Lower lobe of right lung (tissue), 2 donors: ENCODE measurements at regions not wholly inside any gene's neighbourhood (a gene's known extent, or its start where the extent isn't known, plus 50 kb on each side); places are given as distances from the start of the nearest gene placed in this dataset.

Experiments
- ATAC-seq, 2 donors: fragments of 200-7000 bp; cut with Tn5 transposase; one replicate each; pipeline ENCODE4 v1.9.1; 2020 to 2022; ENCODE audit warnings: mild to moderate bottlenecking in 2 of 2, moderate library complexity in 2 of 2
- DNase-seq: peaks from one replicate; pipeline ENCODE4 v3.0.0-alpha.2; 2020
- H3K27ac ChIP-seq: fragments of 200-600 bp; one replicate; pipeline ENCODE4 v1.8.0; 2022
- H3K27me3 ChIP-seq: fragments of 200-600 bp; one replicate; pipeline ENCODE4 v1.8.0; 2022; ENCODE audit warnings: low read depth
- H3K36me3 ChIP-seq: fragments of 200-600 bp; one replicate; pipeline ENCODE4 v1.8.0; 2022; ENCODE audit warnings: mild to moderate bottlenecking
- H3K4me1 ChIP-seq: fragments of 200-600 bp; one replicate; pipeline ENCODE4 v1.8.0; 2022
- H3K4me3 ChIP-seq: fragments of 200-600 bp; one replicate; pipeline ENCODE4 v1.8.0; 2022; ENCODE audit warnings: mild to moderate bottlenecking
- H3K9me3 ChIP-seq: fragments of 200-600 bp; one replicate; pipeline ENCODE4 v1.8.0; 2022
- intact Hi-C: fragments of 100-400 bp; cut with DNase I; formaldehyde crosslinking; loops from one replicate; pipeline ENCODE4 v1.11.0; 2022
- TF ChIP-seq, protein P1 (sequence below): fragments of 200-600 bp; IDR thresholded peaks from one replicate; pipeline ENCODE4 v1.8.0; 2022; ENCODE audit warnings: antibody characterized with exemption, mild to moderate bottlenecking
- donor health status: DM: no; HTN: yes; CAD: no; lungs with severe emphysema.

DNA sequence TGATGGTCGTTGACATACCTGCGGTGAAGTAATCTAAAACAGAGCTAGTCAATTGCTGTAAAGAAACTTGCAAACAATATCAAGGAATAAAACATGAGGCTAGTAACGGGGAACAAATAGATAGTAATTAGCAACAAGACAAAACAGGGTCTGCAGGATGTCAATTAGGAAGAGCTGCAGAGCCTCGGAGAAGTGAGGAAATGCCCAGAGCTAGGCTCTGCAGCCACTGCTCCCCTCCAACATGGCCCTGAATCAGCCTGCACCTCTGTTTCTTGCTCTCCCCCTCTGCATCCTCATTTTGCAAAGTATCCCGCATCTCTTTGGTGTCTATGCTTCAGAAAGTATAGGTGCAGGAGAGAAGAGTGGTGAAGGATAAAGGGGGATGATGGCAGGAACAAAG is 507.4 kb upstream of the FAT3 start:
- no peak overlapping the region for H3K4me3 ChIP-seq
- H3K27me3 ChIP-seq = no peaks in the 10 kb centered on the region
- TF ChIP-seq, protein P1, sequence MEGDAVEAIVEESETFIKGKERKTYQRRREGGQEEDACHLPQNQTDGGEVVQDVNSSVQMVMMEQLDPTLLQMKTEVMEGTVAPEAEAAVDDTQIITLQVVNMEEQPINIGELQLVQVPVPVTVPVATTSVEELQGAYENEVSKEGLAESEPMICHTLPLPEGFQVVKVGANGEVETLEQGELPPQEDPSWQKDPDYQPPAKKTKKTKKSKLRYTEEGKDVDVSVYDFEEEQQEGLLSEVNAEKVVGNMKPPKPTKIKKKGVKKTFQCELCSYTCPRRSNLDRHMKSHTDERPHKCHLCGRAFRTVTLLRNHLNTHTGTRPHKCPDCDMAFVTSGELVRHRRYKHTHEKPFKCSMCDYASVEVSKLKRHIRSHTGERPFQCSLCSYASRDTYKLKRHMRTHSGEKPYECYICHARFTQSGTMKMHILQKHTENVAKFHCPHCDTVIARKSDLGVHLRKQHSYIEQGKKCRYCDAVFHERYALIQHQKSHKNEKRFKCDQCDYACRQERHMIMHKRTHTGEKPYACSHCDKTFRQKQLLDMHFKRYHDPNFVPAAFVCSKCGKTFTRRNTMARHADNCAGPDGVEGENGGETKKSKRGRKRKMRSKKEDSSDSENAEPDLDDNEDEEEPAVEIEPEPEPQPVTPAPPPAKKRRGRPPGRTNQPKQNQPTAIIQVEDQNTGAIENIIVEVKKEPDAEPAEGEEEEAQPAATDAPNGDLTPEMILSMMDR = no peak
- DNase-seq (no peak), ATAC-seq (no peak)
- intact Hi-C loops = no loop called here
- no peaks in the 10 kb centered on the region for H3K9me3 ChIP-seq
- no peaks in the 10 kb centered on the region for H3K4me1 ChIP-seq
- H3K36me3 ChIP-seq = no peaks in the 10 kb centered on the region
- no peak overlapping the region for H3K27ac ChIP-seq

DNA sequence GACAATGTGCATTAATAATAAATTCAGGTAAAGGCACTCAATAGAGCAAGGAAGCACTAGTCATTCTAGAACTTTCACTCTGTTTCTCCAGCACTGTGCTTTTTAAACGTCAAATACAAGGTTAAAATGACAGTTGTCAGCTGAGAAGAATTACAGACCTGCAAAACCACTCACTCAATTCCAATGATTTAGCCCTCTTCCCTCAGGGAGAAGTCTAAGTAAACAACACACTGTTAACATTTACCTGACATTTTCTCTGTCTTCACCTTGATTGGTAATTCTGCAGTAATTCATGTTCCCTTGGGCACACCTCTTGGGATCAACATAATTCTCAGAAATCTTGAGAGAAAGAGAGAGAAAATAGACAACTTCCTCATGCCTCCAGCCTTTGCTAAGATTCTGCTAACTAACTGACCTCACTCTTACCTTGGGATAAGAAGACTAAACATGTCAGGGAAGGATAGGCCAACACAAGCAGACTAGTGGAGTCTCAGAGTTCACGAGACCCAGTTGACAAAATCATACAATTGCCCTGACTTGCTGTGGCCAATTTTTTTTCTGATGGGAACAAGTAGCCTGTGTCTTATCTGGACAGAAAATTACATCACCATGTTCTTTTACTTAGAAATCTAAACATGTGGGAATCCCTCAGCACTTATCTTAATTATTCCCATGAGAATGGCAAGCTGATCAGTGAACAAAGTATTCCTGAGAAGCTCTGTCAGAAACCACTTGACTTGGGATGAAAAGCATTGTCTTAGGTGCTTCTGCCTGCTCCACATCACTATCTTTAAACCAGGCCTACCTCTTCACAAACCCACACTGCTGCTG is 516.8 kb upstream of the FAT3 start:
- H3K27ac ChIP-seq = no peak overlapping the region
- TF ChIP-seq, protein P1 = no peak
- intact Hi-C loops = no loop called here
- H3K9me3 ChIP-seq = no peaks in the 10 kb centered on the region
- H3K4me3 ChIP-seq = no peak overlapping the region
- H3K36me3 ChIP-seq = no peaks in the 10 kb centered on the region
- no peak for DNase-seq
- no peak for ATAC-seq
- no peaks in the 10 kb centered on the region for H3K27me3 ChIP-seq
- H3K4me1 ChIP-seq = no peaks in the 10 kb centered on the region

GRCh38 chr11:91703042-91703441 is 521.6 kb upstream of the FAT3 start:
- Histone ChIP-seq H3K36me3 (no peaks in the 10 kb centered on the region), H3K4me3 (no peak overlapping the region), H3K9me3 (no peaks in the 10 kb centered on the region), H3K27me3 (no peaks in the 10 kb centered on the region), H3K27ac (no peak overlapping the region), H3K4me1 (no peaks in the 10 kb centered on the region)
- intact Hi-C loops = no loop called here
- ATAC-seq = no peak
- DNase-seq = no peak
- TF ChIP-seq, protein P1 = no peak

GRCh38 chr11:91700854-91701253 is 523.8 kb upstream of the FAT3 start:
- Histone ChIP-seq H3K27ac (no peak overlapping the region), H3K27me3 (no peaks in the 10 kb centered on the region), H3K9me3 (no peaks in the 10 kb centered on the region), H3K4me3 (no peak overlapping the region), H3K4me1 (no peaks in the 10 kb centered on the region), H3K36me3 (no peaks in the 10 kb centered on the region)
- intact Hi-C loops = no loop called here
- DNase-seq (no peak), ATAC-seq (no peak)
- TF ChIP-seq, protein P1 = no peak

GRCh38 chr11:91698845-91699244 is 525.8 kb upstream of the FAT3 start:
- H3K27ac ChIP-seq = no peak overlapping the region
- intact Hi-C loops = no loop called here
- TF ChIP-seq, protein P1 = no peak
- H3K4me1 ChIP-seq = no peaks in the 10 kb centered on the region
- H3K4me3 ChIP-seq = no peak overlapping the region
- H3K36me3 ChIP-seq = no peaks in the 10 kb centered on the region
- DNase-seq (no peak), ATAC-seq (no peak)
- H3K27me3 ChIP-seq = no peaks in the 10 kb centered on the region
- no peaks in the 10 kb centered on the region for H3K9me3 ChIP-seq
